ENCODE measurements at regions not wholly inside any gene's neighbourhood (a gene's known extent, or its start where the extent isn't known, plus 50 kb on each side); places are given as distances from the start of the nearest gene placed in this dataset.
"Not testable (repeated sequence)": the region's sequence is repeated elsewhere in the genome, so short reads cannot be mapped to it uniquely, and the experiment has no call there.

- DNase-seq = no peak
These were observed 476.6 kb downstream of the RMST start for GRCh38 chr12:97939156-97939555.

GRCh38 chr12:97940105-97940504, 477.5 kb downstream of the RMST start:
- no peak for DNase-seq

- no peak for DNase-seq
These were observed 478.0 kb downstream of the RMST start for GRCh38 chr12:97940629-97941028.

GRCh38 chr12:97941686-97942354, 479.2 kb downstream of the RMST start:
- no peak for DNase-seq

GRCh38 chr12:97943359-97943758, 480.8 kb downstream of the RMST start:
- no peak for DNase-seq

- DNase-seq = no peak
These were observed 482.0 kb downstream of the RMST start for GRCh38 chr12:97944576-97944975.

- DNase-seq = no peak
These were observed 484.1 kb downstream of the RMST start for GRCh38 chr12:97946701-97947100.

GRCh38 chr12:97948591-97948990, 486.0 kb downstream of the RMST start:
- DNase-seq = no peak

- no peak for DNase-seq
These were observed 488.6 kb downstream of the RMST start for GRCh38 chr12:97951239-97951638.

- DNase-seq = no peak
These were observed 489.1 kb downstream of the RMST start for GRCh38 chr12:97951717-97952116.

- no peak for DNase-seq
These were observed 494.5 kb downstream of the RMST start for GRCh38 chr12:97957109-97957508.

- no peak for DNase-seq
These were observed 497.6 kb downstream of the RMST start for GRCh38 chr12:97960225-97960624.

- DNase-seq = peak; percentile 12
These were observed 498.4 kb downstream of the RMST start for GRCh38 chr12:97960741-97961608.

- DNase-seq = no peak
These were observed 505.2 kb downstream of the RMST start for GRCh38 chr12:97967831-97968230.

GRCh38 chr12:97968641-97969197, 506.1 kb downstream of the RMST start:
- DNase-seq = no peak

GRCh38 chr12:97977870-97978405, 515.3 kb downstream of the RMST start:
- no peak for DNase-seq

- DNase-seq = no peak
These were observed 520.1 kb downstream of the RMST start for GRCh38 chr12:97982684-97983083.

GRCh38 chr12:97983796-97984195, 521.2 kb downstream of the RMST start:
- DNase-seq = no peak

GRCh38 chr12:97984436-97984835, 521.8 kb downstream of the RMST start:
- no peak for DNase-seq

GRCh38 chr12:97984974-97985580, 522.5 kb downstream of the RMST start:
- DNase-seq = no peak

GRCh38 chr12:97985834-97986233, 523.2 kb downstream of the RMST start:
- no peak for DNase-seq

GRCh38 chr12:97988588-97988987, 526.0 kb downstream of the RMST start:
- not testable (repeated sequence) for DNase-seq

- no peak for DNase-seq
These were observed 525.9 kb upstream of the TMPO start for GRCh38 chr12:97989366-97989940.

Data from CD4-positive, alpha-beta T cell treated with Interleukin-12 subunit alpha and Interleukin-12 subunit beta, for 1 hour (primary cell).